ENCODE measurements at regions not wholly inside any gene's neighbourhood (a gene's known extent, or its start where the extent isn't known, plus 50 kb on each side); places are given as distances from the start of the nearest gene placed in this dataset.

DNA sequence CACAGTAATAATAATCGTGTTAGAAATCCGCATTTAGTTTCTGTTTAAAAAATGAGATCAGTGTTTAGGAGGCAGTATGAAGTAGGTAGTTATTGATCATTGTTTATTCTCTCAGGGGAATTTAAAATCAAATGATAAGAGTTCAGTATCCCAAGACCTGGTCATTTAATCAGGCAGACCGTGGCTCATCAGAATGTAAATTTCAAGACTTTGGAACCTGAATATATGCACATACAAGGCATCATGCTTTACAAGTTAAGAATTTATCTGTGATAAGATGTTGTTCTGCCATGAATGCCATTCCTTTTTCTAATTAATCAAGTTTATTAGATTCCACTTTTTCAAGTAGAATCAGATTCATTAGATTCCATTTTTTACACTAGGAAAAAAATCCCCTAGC lies 133.5 kb upstream of the MAOA start:
- no peak overlapping the region for H2BK12ac ChIP-seq (ENCODE audit: low read depth, low read length)
- WGBS, 2 experiments (ENCODE audit: extremely low coverage in 1 of 2, insufficient coverage in 1 of 2, insufficient read length in 1 of 2, insufficient replicate concordance in 2 of 2, low coverage in 1 of 2, low lambda C conversion rate in 2 of 2, missing lambda C conversion rate in 1 of 2): 78% methylated on average over 3 of the region's 3 CpGs; no CpG with 5 or more reads in 1 of the 2 experiments
- no peak for FAIRE-seq

More for the DNA sequence above, 133.5 kb upstream of the MAOA start:
- no peak for DNase-seq (ENCODE audit: low read depth in 1 of 2, low spot score in 2 of 2)
- Histone ChIP-seq H2BK5ac (ENCODE audit: low read depth, low read length) (no peak overlapping the region), H3K9ac (replicated peaks in 1 of 4; ENCODE audit: extremely low read depth in 1 of 4, low read depth in 3 of 4, low read length in 3 of 4) (no peak overlapping the region), H2BK15ac (ENCODE audit: low read length) (no peak overlapping the region), H3K14ac (ENCODE audit: insufficient read length) (no peak overlapping the region), H4K5ac (ENCODE audit: insufficient read length, low read depth, low read length) (no peak overlapping the region), H3K23ac (ENCODE audit: insufficient read length) (no peak overlapping the region), H2AK5ac (ENCODE audit: low read depth, low read length) (no peak overlapping the region), H4K8ac (ENCODE audit: extremely low read depth, insufficient read depth, low read length) (no peak overlapping the region), H4K91ac (replicated peaks; ENCODE audit: insufficient read length, low read length) (no peak overlapping the region), H3K79me2 (ENCODE audit: control insufficient read depth in 1 of 2, insufficient read depth in 2 of 2, low read length in 2 of 2) (no peaks in the 10 kb centered on the region), H3K23me2 (ENCODE audit: low read depth, low read length) (no peaks in the 10 kb centered on the region), H2AFZ (ENCODE audit: low read length) (no peak overlapping the region), H3K56ac (replicated peaks; ENCODE audit: insufficient read length, low read depth, low read length) (no peak overlapping the region), H3K4me3 (ENCODE audit: extremely low read depth in 1 of 4, insufficient read depth in 2 of 4, low read depth in 3 of 4, low read length in 4 of 4) (no peak overlapping the region), H3K27ac (ENCODE audit: low read depth, low read length) (no peak overlapping the region), H3K4ac (replicated peaks; ENCODE audit: insufficient read length, low read depth, low read length) (no peak overlapping the region), H4K20me1 (replicated peaks in 1 of 2; ENCODE audit: control insufficient read depth in 1 of 2, insufficient read depth in 2 of 2, low read length in 2 of 2) (no peaks in the 10 kb centered on the region), H3K4me1 (replicated peaks in 1 of 4; ENCODE audit: control insufficient read depth in 3 of 4, insufficient read depth in 4 of 4, low read length in 3 of 4) (no peaks in the 10 kb centered on the region), H2BK20ac (ENCODE audit: low read length) (no peak overlapping the region), H3K79me1 (ENCODE audit: low read depth, low read length) (no peaks in the 10 kb centered on the region), H3K4me2 (ENCODE audit: insufficient read depth in 1 of 2, low read depth in 2 of 2, low read length in 2 of 2) (no peak overlapping the region), H3K36me3 (ENCODE audit: control insufficient read depth in 2 of 4, insufficient read depth in 4 of 4, low read length in 3 of 4) (no peaks in the 10 kb centered on the region), H3K27me3 (replicated peaks in 1 of 4; ENCODE audit: control insufficient read depth in 3 of 4, extremely low read depth in 1 of 4, insufficient read depth in 3 of 4, low read length in 3 of 4) (no peaks in the 10 kb centered on the region), H2BK120ac (replicated peaks; ENCODE audit: low read depth, low read length) (no peak overlapping the region), H3K9me3 (ENCODE audit: insufficient read depth in 2 of 2, low read depth in 1 of 2, low read length in 1 of 2) (no peaks in the 10 kb centered on the region), H3K18ac (ENCODE audit: extremely low read depth, low read length) (no peak overlapping the region)
- TF ChIP-seq KDM1A (IDR thresholded peaks at IDR 0.05; ENCODE audit: borderline replicate concordance, low read length) (no peak), RAD21 (IDR thresholded peaks at IDR 0.05 in 1 of 2, conservative IDR thresholded peaks at IDR 0.05 in 1 of 2; ENCODE audit: low read depth in 2 of 2, low read length in 2 of 2) (no peak), POU5F1 (IDR thresholded peaks at IDR 0.05; ENCODE audit: low read depth, low read length) (no peak), POLR2AphosphoS5 (IDR thresholded peaks at IDR 0.05; ENCODE audit: low read depth, low read length) (no peak), CBX5 (IDR thresholded peaks at IDR 0.05; ENCODE audit: low read depth, low read length) (no peak), CHD1 (IDR thresholded peaks at IDR 0.05; ENCODE audit: low read depth, low read length) (no peak), TEAD4 (IDR thresholded peaks at IDR 0.05; ENCODE audit: low read depth, low read length) (no peak), GABPA (IDR thresholded peaks at IDR 0.05; ENCODE audit: borderline replicate concordance, insufficient read depth, low read length) (no peak), JUN (IDR thresholded peaks at IDR 0.05; ENCODE audit: low read depth, low read length) (no peak), HDAC6 (IDR thresholded peaks at IDR 0.05; ENCODE audit: low read depth, low read length) (no peak), POLR2A (IDR thresholded peaks at IDR 0.05; ENCODE audit: control extremely low read depth in 1 of 2, low read depth in 2 of 2, low read length in 2 of 2) (no peak)
- TF ChIP-seq, protein P1, sequence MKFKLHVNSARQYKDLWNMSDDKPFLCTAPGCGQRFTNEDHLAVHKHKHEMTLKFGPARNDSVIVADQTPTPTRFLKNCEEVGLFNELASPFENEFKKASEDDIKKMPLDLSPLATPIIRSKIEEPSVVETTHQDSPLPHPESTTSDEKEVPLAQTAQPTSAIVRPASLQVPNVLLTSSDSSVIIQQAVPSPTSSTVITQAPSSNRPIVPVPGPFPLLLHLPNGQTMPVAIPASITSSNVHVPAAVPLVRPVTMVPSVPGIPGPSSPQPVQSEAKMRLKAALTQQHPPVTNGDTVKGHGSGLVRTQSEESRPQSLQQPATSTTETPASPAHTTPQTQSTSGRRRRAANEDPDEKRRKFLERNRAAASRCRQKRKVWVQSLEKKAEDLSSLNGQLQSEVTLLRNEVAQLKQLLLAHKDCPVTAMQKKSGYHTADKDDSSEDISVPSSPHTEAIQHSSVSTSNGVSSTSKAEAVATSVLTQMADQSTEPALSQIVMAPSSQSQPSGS (IDR thresholded peaks at IDR 0.05; ENCODE audit: low read length): no peak
- ChIA-PET CTCF (ENCODE audit: partially characterized antibody) (no interaction called here), POLR2A (ENCODE audit: partially characterized antibody) (no interaction called here)
